ENCODE measurements at regions not wholly inside any gene's neighbourhood (a gene's known extent, or its start where the extent isn't known, plus 50 kb on each side); places are given as distances from the start of the nearest gene placed in this dataset.

GRCh38 chr9:32069169-32069813 lies 315.2 kb upstream of the ACO1 start:
- Mint-ChIP-seq H3K27me3 (ENCODE audit: unreplicated experiment) (no peaks in the 10 kb centered on the region), H3K27ac (ENCODE audit: unreplicated experiment) (no peak overlapping the region), H3K4me3 (ENCODE audit: unreplicated experiment) (no peak overlapping the region), H3K4me1 (ENCODE audit: low read depth, unreplicated experiment) (peaks cover 19% of the 10 kb centered on the region), H3K9me3 (ENCODE audit: unreplicated experiment) (no peaks in the 10 kb centered on the region), H3K36me3 (ENCODE audit: unreplicated experiment) (no peaks in the 10 kb centered on the region)
- no peak for DNase-seq
- TF ChIP-seq, protein P1, sequence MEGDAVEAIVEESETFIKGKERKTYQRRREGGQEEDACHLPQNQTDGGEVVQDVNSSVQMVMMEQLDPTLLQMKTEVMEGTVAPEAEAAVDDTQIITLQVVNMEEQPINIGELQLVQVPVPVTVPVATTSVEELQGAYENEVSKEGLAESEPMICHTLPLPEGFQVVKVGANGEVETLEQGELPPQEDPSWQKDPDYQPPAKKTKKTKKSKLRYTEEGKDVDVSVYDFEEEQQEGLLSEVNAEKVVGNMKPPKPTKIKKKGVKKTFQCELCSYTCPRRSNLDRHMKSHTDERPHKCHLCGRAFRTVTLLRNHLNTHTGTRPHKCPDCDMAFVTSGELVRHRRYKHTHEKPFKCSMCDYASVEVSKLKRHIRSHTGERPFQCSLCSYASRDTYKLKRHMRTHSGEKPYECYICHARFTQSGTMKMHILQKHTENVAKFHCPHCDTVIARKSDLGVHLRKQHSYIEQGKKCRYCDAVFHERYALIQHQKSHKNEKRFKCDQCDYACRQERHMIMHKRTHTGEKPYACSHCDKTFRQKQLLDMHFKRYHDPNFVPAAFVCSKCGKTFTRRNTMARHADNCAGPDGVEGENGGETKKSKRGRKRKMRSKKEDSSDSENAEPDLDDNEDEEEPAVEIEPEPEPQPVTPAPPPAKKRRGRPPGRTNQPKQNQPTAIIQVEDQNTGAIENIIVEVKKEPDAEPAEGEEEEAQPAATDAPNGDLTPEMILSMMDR (IDR thresholded peaks at IDR 0.05; ENCODE audit: partially characterized antibody, unreplicated experiment): peak; percentile 67

DNA sequence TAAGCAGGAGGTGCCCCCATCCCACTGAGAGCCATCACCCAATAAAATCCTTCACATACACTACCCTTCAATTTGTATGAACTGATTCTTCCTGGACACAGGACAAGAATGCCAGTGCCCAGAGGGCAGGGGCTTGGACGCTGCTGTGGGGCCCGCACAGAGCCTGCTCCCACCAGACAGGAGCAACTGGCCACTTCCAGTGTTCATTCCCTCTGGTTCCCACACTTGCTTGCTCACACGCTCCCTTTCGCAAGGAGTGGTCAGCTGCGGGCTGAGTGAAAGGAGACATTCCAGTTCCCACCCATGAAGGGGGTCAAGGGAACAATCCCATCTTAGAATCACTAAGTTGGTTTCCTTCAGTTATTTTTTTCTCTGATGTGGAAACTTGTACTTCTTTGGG lies 314.5 kb upstream of the ACO1 start:
- Mint-ChIP-seq H3K4me1 (ENCODE audit: low read depth, unreplicated experiment) (peaks cover 19% of the 10 kb centered on the region), H3K4me3 (ENCODE audit: unreplicated experiment) (no peak overlapping the region), H3K9me3 (ENCODE audit: unreplicated experiment) (no peaks in the 10 kb centered on the region), H3K36me3 (ENCODE audit: unreplicated experiment) (peaks cover 5% of the 10 kb centered on the region), H3K27me3 (ENCODE audit: unreplicated experiment) (no peaks in the 10 kb centered on the region), H3K27ac (ENCODE audit: unreplicated experiment) (no peak overlapping the region)
- TF ChIP-seq, protein P1 (IDR thresholded peaks at IDR 0.05; ENCODE audit: partially characterized antibody, unreplicated experiment): no peak
- no peak for DNase-seq

DNA sequence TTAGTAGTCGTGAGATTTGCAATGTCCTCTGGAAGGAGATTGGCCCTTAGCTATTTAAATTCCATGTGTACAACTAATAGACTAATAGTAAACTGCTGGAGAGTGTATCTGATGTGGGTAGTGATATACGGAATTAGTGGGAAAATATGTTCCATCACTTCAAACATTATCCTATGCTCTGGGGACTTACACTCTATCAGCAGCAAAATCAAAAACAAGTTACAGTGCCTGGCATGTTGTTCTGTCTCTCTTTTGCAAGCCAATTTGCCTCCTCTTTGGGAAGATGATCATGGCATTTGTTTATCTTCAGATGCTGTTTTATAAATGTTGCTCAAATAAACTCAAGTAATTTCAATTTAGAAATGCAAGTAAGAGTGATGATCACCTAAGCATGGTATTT lies 311.9 kb upstream of the ACO1 start:
- H3K4me3 Mint-ChIP-seq (ENCODE audit: unreplicated experiment): no peak overlapping the region
- TF ChIP-seq, protein P1 (IDR thresholded peaks at IDR 0.05; ENCODE audit: partially characterized antibody, unreplicated experiment): no peak
- peaks cover 6% of the 10 kb centered on the region for H3K36me3 Mint-ChIP-seq (ENCODE audit: unreplicated experiment)
- no peaks in the 10 kb centered on the region for H3K27me3 Mint-ChIP-seq (ENCODE audit: unreplicated experiment)
- no peaks in the 10 kb centered on the region for H3K9me3 Mint-ChIP-seq (ENCODE audit: unreplicated experiment)
- no peak for DNase-seq
- peaks cover 19% of the 10 kb centered on the region for H3K4me1 Mint-ChIP-seq (ENCODE audit: low read depth, unreplicated experiment)
- no peak overlapping the region for H3K27ac Mint-ChIP-seq (ENCODE audit: unreplicated experiment)

DNA sequence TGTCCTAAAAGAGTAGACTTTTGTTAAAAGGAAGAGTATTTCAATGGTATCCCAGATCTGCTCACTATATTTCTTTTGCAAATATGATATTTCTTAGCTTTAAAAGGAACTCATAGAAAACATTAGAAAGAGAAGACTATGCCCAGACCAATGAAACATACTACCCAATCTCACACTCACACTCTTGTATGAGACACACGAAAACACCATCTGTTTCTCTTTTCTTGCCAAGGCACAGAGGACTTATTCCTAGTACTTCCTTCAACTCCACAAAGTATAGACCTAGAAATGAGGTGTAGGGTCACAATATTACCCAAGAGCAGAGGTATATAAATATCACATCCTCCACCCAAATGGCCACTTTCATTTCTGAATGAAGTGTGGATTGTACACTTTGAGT lies 292.4 kb upstream of the ACO1 start:
- TF ChIP-seq, protein P1 (IDR thresholded peaks at IDR 0.05; ENCODE audit: partially characterized antibody, unreplicated experiment): no peak
- H3K9me3 Mint-ChIP-seq (ENCODE audit: unreplicated experiment): no peaks in the 10 kb centered on the region
- H3K27ac Mint-ChIP-seq (ENCODE audit: unreplicated experiment): no peak overlapping the region
- H3K27me3 Mint-ChIP-seq (ENCODE audit: unreplicated experiment): no peaks in the 10 kb centered on the region
- H3K4me1 Mint-ChIP-seq (ENCODE audit: low read depth, unreplicated experiment): no peaks in the 10 kb centered on the region
- no peaks in the 10 kb centered on the region for H3K36me3 Mint-ChIP-seq (ENCODE audit: unreplicated experiment)
- no peak for DNase-seq
- no peak overlapping the region for H3K4me3 Mint-ChIP-seq (ENCODE audit: unreplicated experiment)

- TF ChIP-seq, protein P1 (IDR thresholded peaks at IDR 0.05; ENCODE audit: partially characterized antibody, unreplicated experiment): no peak
- no peaks in the 10 kb centered on the region for H3K36me3 Mint-ChIP-seq (ENCODE audit: unreplicated experiment)
- no peak for DNase-seq
- peaks cover 1% of the 10 kb centered on the region for H3K27me3 Mint-ChIP-seq (ENCODE audit: unreplicated experiment)
- H3K27ac Mint-ChIP-seq (ENCODE audit: unreplicated experiment): no peak overlapping the region
- H3K9me3 Mint-ChIP-seq (ENCODE audit: unreplicated experiment): no peaks in the 10 kb centered on the region
- no peak overlapping the region for H3K4me3 Mint-ChIP-seq (ENCODE audit: unreplicated experiment)
- peaks cover 1% of the 10 kb centered on the region for H3K4me1 Mint-ChIP-seq (ENCODE audit: low read depth, unreplicated experiment)
Observed at GRCh38 chr9:32117291-32117690, 267.2 kb upstream of the ACO1 start.
